ENCODE measurements at regions not wholly inside any gene's neighbourhood (a gene's known extent, or its start where the extent isn't known, plus 50 kb on each side); places are given as distances from the start of the nearest gene placed in this dataset.

- TF ChIP-seq CTCF (conservative IDR thresholded peaks at IDR 0.05 in 1 of 2, IDR thresholded peaks at IDR 0.05 in 1 of 2; ENCODE audit: extremely low read depth in 1 of 2, insufficient read depth in 1 of 2, low read depth in 1 of 2, low read length in 2 of 2) (peak; percentile 79 to 91), EZH2 (IDR thresholded peaks at IDR 0.05; ENCODE audit: borderline replicate concordance, low read length) (no peak)
These were observed 209.7 kb downstream of the RBFOX3 start for GRCh38 chr17:79400989-79401703.

Data from mammary epithelial cell (primary cell).